ENCODE measurements at regions not wholly inside any gene's neighbourhood (a gene's known extent, or its start where the extent isn't known, plus 50 kb on each side); places are given as distances from the start of the nearest gene placed in this dataset.
"Not testable (repeated sequence)": the region's sequence is repeated elsewhere in the genome, so short reads cannot be mapped to it uniquely, and the experiment has no call there.

DNA sequence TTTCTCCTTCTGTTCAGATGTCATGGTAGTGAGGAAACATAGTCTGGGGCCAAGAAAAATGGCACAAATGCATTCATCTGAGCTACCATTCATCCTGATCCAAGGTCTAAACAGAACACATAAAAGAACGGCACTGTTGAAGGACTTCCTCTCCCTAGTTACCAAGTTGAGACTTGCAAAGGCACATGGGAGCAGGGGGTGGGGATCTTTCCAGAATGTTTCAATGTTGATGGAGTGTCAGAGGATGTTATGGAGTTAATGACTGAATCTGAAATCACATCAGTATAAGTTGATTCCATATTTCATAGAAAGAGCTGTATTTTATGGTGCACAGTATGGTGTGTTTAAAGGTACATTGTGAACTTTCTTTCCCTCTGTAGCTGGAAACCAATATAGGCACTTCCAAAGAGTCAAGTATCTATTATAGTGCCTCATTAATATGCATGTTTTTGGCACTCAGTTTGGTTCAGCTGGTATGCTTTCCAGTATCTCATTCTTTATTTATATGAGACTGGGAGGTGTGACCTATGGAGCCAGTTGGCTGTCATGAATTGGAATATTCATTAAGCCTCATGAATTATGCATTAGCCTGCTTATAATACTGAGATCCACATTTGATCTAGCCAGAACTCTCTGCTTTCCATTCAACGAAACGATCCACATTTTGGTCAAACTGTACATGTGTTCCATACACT, 603.0 kb downstream of the NR2F1-AS1 start:
- no peak for DNase-seq

DNA sequence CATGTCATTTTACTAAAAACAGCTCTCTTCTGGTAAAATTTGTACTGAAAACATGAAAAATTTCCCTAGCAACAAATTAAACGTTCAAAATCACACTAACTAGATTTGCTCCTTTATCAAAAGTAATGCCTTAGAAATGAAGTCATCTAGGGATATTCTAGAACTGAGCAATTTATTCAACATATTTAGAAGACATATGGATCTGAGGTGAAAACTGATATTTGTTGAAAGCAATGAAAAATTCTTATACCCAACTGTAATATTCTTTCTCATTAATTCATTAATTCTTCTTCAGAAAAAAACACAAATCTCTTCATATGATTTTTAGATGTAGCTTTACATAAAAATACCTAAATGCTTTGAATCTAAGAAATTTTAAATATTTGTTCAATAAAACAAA, 604.9 kb downstream of the NR2F1-AS1 start:
- DNase-seq: no peak

DNA sequence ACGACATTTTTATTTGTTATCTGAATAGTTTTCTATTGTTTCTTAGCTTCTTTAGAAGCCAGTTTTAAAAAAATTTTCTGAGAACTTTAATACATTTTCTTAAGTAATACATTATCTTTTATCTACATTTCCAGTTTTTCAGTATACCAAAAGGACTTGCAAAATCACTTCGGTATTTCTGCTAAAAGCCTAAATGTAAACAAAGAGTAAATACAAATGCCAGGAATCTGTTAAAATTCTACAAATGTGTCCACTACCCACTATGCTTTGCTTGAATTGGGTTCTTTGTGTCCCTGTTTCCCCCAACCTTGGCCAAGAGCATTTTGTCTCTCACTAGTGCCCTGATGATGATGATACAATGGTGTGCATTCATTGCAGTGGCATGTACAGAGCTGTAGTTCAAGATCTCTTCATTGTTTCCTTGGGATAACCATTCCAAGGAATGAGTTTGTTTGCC, 611.2 kb downstream of the NR2F1-AS1 start:
- no peak for DNase-seq

DNA sequence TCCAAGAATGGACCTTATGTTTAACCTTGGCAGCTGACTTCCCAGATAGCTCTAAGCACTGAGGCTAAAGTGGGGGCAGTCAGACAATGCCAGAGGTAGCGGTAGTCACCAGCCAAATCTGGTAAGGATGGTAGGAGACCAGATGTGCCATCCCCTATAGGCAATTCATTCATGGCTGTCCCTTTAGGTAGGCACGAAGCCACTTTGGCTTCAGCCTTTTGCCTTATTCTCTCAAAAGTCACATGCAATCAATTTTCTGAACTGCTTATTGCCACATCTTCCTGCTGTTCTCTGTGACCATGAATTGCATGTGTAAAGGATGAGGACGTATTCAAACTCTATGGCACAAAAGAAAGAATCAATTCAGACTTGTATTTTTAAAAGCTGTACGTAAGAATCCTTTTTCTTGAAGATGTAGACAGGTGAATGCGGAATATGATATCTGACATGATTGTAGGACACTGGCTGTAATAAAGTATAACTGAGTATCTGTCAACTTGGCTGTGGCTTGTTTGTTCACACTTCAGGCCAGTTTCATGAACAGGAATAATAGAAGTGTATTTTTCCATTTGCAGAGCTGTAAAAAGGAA, 611.7 kb downstream of the NR2F1-AS1 start:
- DNase-seq: no peak

DNA sequence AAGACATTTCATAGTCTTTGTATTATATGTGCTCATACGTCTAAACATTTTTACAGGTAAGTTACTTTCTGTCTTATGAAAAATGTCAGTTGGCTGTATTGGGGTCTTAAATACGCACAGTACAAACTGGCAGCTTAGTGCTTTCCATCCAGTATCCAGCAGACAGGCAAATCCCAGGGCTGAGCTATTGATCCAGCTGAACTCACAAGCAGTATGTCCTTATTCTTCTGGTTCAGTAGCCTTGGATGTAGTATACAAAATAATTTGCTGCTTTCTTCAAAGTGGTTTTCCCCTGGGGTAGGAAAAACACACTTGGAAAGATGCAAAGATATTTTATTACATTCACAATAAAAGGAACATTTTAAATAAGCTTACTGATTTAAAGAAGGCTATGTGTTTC, 617.2 kb downstream of the NR2F1-AS1 start:
- DNase-seq: no peak

DNA sequence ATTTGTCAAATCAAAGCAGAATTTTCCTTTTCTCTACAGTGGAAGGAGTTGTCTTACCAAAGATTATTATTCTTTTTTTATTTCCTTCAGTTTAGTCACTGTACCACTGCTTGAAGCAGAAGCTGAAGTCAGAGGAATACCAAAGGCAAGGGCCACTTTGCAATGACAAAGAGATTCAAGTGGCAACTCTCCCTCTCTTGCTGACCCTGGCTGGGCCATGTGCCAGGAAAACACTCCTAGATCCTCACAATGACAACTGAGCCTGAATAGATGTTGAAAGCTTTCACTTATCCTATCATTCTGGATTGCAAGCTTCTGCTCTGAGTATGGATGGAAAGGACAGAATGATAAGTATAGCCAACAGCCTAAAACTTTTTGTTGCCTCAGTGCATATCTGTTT, 618.3 kb downstream of the NR2F1-AS1 start:
- DNase-seq: no peak

DNA sequence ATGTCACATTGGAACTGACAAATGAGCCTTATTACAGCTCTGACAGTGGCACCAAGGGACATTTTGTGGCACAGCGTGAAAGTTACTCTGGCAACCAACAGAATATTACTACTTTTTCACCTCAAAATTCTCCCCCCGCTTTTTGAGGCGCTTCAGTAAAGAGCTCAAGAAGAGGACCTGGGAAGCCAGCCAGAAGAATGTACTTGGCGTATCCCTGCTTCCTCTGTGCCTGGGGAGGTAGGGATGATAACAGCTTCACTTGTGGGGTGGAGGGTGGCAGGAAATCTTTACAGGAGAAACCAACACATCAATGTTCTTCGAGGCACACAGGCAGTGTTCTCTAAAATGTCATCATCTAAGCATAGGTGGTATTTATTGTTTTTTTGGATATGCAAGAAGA, 624.1 kb downstream of the NR2F1-AS1 start:
- no peak for DNase-seq

DNA sequence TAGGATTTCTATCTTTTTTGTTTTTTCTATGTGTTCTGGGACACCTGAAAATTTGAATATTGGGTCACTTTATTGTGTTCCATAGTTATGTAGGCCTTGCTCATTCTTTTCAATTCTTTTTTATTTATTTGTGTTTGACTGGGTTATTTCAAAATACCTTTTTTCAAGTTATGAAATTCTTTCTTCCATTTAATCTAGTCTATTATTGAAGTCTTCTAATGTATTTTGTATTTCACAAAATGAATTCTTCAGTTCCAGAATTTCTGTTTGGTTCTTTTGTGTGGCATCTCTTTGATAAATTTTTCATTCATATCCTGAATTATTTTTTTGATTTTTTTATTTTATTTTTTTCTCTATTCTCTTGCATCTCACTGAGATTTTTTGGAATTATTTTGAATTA, 628.8 kb downstream of the NR2F1-AS1 start:
- no peak for DNase-seq

DNA sequence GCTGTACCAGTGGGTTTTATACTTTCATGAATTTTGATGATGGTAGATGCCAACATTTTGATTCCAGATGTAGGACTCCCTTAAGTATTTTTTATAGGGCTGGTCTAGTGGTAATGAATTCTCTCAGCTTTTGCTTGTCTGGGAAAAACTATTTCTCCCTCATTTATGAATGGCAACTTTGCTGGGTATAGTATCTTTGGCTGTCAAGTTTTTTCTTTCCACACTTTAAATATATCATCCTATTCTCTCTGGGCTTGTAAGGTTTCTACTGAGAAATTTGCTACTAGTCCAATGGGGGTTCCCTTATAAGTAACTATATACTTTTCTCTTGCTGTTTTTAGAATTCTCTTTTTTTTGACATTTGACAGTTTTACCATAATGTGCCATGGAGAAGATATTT, 629.3 kb downstream of the NR2F1-AS1 start:
- no peak for DNase-seq

DNA sequence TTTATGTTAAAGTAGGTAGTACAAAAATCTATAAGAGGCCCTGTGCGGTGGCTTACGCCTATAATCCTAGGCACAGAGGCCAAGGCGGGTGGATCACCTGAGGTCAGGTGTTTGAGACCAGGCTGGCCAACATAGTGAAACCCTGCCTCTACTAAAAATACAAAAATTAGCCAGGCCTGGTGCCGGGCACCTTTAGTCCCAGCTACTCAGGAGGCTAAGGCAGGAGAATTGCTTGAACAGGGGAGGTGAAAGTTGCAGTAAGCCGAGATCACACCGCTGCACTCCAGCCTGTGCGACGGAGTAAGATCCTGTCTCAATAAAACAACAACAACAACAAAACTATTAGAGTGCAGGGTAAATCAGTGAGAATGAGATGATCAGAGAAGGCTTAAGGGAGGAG, 634.5 kb downstream of the NR2F1-AS1 start:
- DNase-seq: no peak

DNA sequence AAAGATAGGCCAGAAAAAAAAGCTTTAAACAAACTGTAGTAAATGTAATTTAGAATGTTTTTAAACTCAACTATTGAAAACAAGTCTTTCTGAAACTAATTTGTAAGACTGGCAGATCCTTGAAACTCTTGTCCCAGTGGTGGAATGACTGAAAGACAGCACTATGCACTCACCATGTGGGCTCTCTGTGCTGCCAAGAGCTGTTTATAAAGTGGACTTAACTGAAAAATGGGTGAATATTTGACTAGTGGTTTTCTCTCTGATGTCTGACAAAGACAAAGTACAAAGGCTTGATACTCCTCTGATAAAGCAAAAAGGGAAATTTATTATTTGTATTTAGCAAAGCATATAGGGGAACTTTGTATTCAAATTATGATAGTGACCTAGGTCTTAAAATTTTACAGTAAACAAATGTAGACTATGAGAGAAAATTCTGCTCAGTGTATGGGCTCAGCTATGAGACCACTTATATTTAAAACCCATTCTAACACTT, 635.4 kb downstream of the NR2F1-AS1 start:
- no peak for DNase-seq

DNA sequence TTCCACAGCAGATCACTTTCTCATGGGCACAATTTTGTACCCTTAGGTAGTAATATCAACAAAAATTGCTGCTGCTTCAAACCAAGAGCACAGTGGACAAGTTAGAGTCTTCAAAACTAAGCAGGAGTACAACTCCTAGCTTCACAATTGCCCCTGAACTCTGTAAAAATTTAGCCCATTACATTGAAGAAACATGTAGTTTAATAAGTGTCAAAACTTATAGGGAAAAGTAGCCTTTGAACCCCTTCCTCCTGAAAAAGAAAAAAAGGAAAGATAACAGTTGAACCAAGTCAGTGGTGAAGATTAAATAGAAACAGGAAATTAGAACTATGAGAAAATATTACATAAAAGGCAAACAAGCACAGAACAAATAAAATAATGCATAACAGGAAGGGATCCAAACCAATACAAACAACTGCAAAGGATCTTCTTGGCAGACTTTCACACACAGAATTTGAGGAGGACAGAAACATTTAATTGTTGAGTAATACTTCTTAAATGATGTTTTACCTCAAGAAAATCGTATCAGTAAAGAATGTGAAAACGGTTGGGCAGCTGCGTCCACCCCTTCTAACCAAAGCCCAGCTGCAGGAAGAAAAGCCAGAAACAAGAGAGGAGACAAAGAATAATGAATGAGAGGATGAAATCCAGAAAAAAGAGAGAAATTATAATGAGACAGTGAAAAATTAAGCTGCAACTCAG, 636.0 kb downstream of the NR2F1-AS1 start:
- DNase-seq: no peak

DNA sequence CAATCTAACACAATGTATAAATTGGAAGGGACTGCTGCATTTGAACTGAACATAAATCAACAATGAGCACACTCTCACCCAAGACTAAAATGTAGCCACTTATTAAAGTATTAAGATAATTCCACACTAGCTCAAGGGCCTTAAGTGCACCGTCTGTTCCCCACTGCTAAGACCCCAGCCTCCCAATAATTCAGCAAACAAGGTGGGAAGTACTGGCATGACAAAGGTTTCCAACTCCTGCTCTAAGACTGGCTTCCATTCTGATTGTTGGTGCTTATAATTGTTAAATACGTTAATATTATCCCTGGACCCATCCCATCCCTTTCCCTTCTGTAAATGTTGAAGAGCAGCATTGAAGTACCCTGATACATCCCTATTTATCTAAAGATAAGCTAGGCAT, 636.7 kb downstream of the NR2F1-AS1 start:
- no peak for DNase-seq

DNA sequence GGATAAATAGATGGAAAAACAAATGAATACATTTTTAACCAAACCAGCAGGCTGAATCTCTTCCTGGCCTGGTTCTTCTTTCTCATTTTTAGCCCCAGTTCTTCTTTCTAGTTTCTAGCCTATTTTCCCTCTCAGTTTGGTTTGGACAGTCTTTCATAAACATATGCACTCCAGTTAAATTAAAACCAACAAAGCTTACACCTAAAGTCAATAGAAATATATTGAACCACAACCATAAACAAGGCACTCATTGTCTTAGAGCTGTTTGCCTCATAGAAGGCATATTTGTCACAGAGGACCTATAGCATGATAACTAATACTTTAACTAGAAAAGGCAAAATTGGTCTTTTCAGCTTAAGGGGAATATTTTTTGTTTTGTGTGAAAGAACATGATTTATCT, 638.3 kb downstream of the NR2F1-AS1 start:
- no peak for DNase-seq

DNA sequence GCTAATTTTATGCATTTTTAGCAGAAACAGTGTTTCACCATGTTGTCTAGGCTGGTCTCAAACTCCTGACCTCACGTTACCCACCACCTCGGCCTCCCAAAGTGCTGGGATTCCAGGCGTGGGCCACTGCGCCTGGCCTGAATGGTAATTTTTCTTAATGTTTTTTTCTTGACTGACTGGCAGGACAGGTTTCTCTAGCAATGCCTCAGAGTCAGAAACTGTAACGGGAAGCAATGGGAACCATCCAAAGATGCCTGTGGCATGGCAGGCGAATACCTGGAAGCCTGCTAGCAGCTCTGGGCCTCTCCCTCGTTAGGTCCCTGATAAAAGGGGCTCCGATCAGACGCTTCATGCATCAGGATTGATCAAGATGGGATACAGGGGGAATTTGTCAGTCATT, 639.2 kb downstream of the NR2F1-AS1 start:
- DNase-seq: no peak

DNA sequence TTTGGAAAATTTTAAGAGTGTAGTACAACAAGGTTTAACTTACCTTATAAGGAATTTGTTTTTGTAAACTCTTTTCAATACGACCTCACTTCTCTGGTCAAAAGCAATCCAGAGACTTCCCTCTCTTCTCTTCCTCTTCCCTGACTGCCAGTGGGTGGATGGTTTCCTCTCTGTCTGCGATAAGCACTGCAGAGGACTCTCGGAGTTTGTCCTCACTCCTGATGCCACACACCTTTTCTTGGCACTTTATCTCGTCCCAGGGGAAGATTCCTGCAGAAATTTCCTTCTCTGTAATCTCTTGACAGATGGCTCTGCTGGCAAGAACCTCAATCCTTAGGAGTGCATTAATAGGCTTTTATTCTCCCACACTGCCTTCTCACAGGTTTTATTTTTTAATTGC, 641.6 kb downstream of the NR2F1-AS1 start:
- DNase-seq: no peak

DNA sequence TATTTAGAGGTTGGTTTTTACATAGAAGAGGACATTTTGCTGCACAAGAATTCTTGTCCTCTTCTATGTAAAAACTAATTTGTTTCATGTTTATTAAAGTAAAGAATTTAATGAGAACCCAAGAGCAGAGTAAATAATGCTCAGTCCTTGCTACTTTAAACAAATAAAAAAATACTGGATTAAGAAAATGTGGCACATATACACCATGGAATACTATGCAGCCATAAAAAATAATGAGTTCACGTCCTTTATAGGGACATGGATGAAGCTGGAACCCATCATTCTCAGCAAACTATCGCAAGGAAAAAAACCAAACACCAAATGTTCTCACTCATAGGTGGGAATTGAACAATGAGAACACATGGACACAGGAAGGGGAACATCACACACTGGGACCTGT, 643.6 kb downstream of the NR2F1-AS1 start:
- DNase-seq: not testable (repeated sequence)

DNA sequence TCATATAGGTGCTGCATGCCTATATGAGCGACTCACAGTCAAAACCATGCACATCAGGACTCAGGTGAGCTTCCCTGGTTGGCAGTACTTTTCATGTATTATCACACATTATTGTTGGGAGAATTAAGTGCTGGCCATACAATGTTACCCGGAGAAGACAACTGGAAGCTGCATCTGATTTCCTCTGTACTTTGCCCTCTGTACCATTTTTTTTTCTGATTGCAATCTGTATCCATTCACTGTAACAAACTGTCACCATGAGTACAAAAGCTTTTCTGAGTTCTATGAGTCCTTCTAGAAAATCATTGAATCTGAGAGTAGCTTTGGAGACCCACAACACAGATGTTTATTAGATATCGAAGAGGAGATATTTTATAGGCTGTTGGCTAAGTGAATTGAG, 651.0 kb downstream of the NR2F1-AS1 start:
- DNase-seq: no peak

DNA sequence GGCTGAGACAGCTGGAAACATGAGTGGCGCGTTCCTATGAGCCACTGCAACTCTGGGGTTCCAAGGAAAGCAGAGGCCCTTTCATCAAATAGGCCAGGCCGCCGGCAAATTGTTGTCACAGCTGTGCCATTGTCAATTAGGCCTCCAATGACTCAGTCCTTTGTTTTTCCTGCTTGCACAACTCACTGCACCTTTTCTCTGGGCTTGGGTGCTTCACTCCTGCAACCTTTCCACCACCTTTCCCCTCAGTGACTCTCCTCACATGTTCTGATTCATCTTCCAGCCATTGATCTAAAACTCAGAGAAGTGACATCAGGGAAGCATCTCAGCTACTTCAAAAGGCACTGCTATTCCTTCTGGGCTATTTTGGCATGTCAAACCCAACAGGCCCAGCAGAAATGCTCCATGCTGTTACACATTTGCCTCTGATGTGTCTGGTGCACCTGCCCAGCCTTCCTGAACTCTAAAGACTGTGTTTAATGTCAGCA, 653.7 kb downstream of the NR2F1-AS1 start:
- no peak for DNase-seq

DNA sequence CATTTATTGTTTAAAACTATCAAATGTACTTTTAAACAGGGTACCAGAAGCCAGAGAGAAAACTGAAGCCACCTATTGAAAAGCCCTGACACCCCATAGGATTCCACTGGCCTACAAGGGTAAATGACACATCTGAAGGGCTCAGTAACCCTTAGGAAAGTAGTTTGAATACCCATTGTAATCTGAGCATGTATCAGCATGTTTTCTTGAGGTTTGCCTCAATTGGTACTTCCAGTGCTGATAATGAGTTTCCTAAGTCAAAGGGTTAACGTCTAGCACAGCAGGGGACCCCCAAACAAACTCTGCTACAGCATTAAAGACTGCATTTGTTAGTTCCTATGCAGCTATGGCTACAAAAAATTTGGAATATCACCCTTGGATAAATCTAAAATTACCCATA, 657.1 kb downstream of the NR2F1-AS1 start:
- DNase-seq: no peak

DNA sequence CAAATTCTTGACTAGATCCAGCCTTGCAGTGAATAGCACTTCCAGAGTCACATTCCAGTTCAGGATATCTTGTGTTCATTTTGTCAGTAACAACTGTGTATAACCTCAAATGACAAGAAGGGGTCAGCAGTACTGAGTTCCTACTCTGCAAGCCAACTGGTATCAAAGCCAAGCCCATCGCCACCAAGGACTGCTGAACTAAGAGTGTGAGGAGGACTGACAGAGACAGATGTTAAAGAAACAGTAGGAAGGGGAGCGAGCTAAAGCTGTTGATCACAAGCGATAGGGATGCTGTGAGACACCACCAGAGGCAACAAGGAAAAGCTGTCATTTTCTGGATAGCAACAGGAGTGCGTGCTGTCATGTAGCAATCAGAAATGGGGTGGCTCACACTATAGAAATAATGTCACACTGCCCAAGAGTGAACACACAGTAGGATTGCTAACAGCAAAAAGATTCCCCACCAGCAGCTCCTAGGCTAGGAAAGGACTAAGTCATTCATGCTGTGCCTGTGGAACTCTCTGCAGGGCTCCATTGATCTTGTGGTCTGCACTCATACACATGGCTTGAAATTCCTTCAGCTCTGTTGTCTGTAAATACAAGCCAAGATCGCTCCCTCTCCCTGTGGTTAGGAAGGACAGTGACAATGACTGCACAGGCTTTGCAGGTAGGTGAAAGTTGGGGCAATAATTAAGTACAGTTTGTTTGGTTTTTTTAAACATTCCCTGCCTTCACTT, 658.6 kb downstream of the NR2F1-AS1 start:
- DNase-seq: no peak

DNA sequence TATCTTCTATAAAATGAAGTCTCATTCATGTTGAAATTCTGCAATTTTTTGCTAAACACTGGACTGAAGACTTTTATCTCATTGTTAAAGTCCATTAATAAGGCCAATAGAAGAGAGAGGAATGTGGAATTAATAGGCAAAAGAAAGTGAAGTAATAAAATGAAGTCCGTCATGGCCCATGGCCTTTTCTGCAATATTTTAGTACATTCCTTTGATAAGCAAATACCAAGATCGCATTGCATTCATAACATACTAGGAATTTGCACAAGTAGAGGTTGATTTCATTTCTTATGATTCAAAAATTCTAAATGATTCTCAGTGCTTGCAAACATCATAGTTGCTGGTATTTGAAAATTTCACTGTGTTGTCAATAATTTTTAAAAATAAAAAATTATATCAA, 664.0 kb downstream of the NR2F1-AS1 start:
- no peak for DNase-seq

DNA sequence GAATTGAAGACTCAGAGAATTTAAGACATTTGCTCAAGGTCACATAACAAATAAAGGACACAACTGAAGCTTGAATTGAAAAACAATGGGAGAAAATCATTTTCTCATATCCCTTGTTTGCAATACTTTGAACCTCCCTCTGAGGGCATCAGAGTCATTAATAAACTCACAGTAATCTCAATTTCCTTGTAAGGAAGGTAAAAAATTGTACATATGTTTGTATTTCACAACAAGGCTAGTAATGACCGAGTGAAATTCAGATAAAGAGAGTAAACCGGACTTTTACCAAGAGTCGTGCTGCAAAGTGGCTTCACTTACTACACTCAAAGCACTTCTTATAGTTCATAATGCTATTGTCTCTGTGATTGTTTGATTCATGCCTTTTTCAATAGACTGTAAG, 665.0 kb downstream of the NR2F1-AS1 start:
- no peak for DNase-seq
